ENCODE measurements at regions not wholly inside any gene's neighbourhood (a gene's known extent, or its start where the extent isn't known, plus 50 kb on each side); places are given as distances from the start of the nearest gene placed in this dataset.

GRCh38 chr2:19127616-19128015, 230.8 kb downstream of the OSR1 start:
- H3K36me3 ChIP-seq (ENCODE audit: control insufficient read depth, insufficient read depth, low read length) = no peaks in the 10 kb centered on the region
- no peak overlapping the region for H3K27ac ChIP-seq
- no peaks in the 10 kb centered on the region for H3K4me1 ChIP-seq
- no peak overlapping the region for H3K9ac ChIP-seq
- no peak overlapping the region for H3K4me2 ChIP-seq (ENCODE audit: low read length)
- H3K79me2 ChIP-seq = no peaks in the 10 kb centered on the region
- H3K9me3 ChIP-seq (ENCODE audit: control insufficient read depth, low read length) = no peaks in the 10 kb centered on the region
- H3K4me3 ChIP-seq (ENCODE audit: low read depth, low read length) = no peak overlapping the region
- TF ChIP-seq CTCF (IDR thresholded peaks at IDR 0.05) = no peak
- H3K27me3 ChIP-seq (ENCODE audit: control insufficient read depth, insufficient read depth, low read length) = no peaks in the 10 kb centered on the region
- H2AFZ ChIP-seq = no peak overlapping the region

- no peak overlapping the region for H2AFZ ChIP-seq
- H3K4me2 ChIP-seq (ENCODE audit: low read length) = no peak overlapping the region
- H3K4me1 ChIP-seq = no peaks in the 10 kb centered on the region
- no peaks in the 10 kb centered on the region for H3K79me2 ChIP-seq
- no peaks in the 10 kb centered on the region for H3K9me3 ChIP-seq (ENCODE audit: control insufficient read depth, low read length)
- TF ChIP-seq CTCF (IDR thresholded peaks at IDR 0.05) = no peak
- no peak overlapping the region for H3K4me3 ChIP-seq (ENCODE audit: low read depth, low read length)
- no peak overlapping the region for H3K9ac ChIP-seq
- H3K27me3 ChIP-seq (ENCODE audit: control insufficient read depth, insufficient read depth, low read length) = no peaks in the 10 kb centered on the region
- no peak overlapping the region for H3K27ac ChIP-seq
- no peaks in the 10 kb centered on the region for H3K36me3 ChIP-seq (ENCODE audit: control insufficient read depth, insufficient read depth, low read length)
These were observed 232.3 kb downstream of the OSR1 start for GRCh38 chr2:19125901-19126680.

GRCh38 chr2:19124135-19124534, 234.3 kb downstream of the OSR1 start:
- H3K27me3 ChIP-seq (ENCODE audit: control insufficient read depth, insufficient read depth, low read length) = no peaks in the 10 kb centered on the region
- no peaks in the 10 kb centered on the region for H3K4me1 ChIP-seq
- TF ChIP-seq CTCF (IDR thresholded peaks at IDR 0.05) = no peak
- H3K4me3 ChIP-seq (ENCODE audit: low read depth, low read length) = no peak overlapping the region
- H3K27ac ChIP-seq = no peak overlapping the region
- no peaks in the 10 kb centered on the region for H3K9me3 ChIP-seq (ENCODE audit: control insufficient read depth, low read length)
- H3K79me2 ChIP-seq = no peaks in the 10 kb centered on the region
- no peak overlapping the region for H3K9ac ChIP-seq
- H3K4me2 ChIP-seq (ENCODE audit: low read length) = no peak overlapping the region
- H3K36me3 ChIP-seq (ENCODE audit: control insufficient read depth, insufficient read depth, low read length) = no peaks in the 10 kb centered on the region
- no peak overlapping the region for H2AFZ ChIP-seq

- Histone ChIP-seq H3K27me3 (ENCODE audit: control insufficient read depth, insufficient read depth, low read length) (no peaks in the 10 kb centered on the region), H3K9ac (no peak overlapping the region), H2AFZ (no peak overlapping the region), H3K27ac (no peak overlapping the region), H3K79me2 (no peaks in the 10 kb centered on the region), H3K4me2 (ENCODE audit: low read length) (no peak overlapping the region), H3K4me1 (no peaks in the 10 kb centered on the region), H3K4me3 (ENCODE audit: low read depth, low read length) (no peak overlapping the region), H3K9me3 (ENCODE audit: control insufficient read depth, low read length) (no peaks in the 10 kb centered on the region), H3K36me3 (ENCODE audit: control insufficient read depth, insufficient read depth, low read length) (no peaks in the 10 kb centered on the region)
- no peak for TF ChIP-seq CTCF (IDR thresholded peaks at IDR 0.05)
These were observed 234.9 kb downstream of the OSR1 start for GRCh38 chr2:19123556-19123955.

- Histone ChIP-seq H3K4me1 (no peaks in the 10 kb centered on the region), H3K27me3 (ENCODE audit: control insufficient read depth, insufficient read depth, low read length) (no peaks in the 10 kb centered on the region), H3K4me2 (ENCODE audit: low read length) (no peak overlapping the region), H3K4me3 (ENCODE audit: low read depth, low read length) (no peak overlapping the region), H3K9ac (no peak overlapping the region), H2AFZ (no peak overlapping the region), H3K9me3 (ENCODE audit: control insufficient read depth, low read length) (no peaks in the 10 kb centered on the region), H3K27ac (no peak overlapping the region), H3K36me3 (ENCODE audit: control insufficient read depth, insufficient read depth, low read length) (no peaks in the 10 kb centered on the region), H3K79me2 (no peaks in the 10 kb centered on the region)
- TF ChIP-seq CTCF (IDR thresholded peaks at IDR 0.05) = no peak
These were observed 236.2 kb downstream of the OSR1 start for GRCh38 chr2:19122220-19122619.

All from parathyroid adenoma (tissue), 2 donors.